ENCODE measurements at regions not wholly inside any gene's neighbourhood (a gene's known extent, or its start where the extent isn't known, plus 50 kb on each side); places are given as distances from the start of the nearest gene placed in this dataset.
"Not testable (repeated sequence)": the region's sequence is repeated elsewhere in the genome, so short reads cannot be mapped to it uniquely, and the experiment has no call there.

- DNase-seq (ENCODE audit: low read depth in 2 of 2): no peak
Measured at GRCh38 chrX:121169099-121170035, 122.0 kb downstream of the GLUD2 start.

- no peak for DNase-seq (ENCODE audit: low read depth in 2 of 2)
Measured at GRCh38 chrX:121172703-121173102, 125.3 kb downstream of the GLUD2 start.

- no peak for DNase-seq (ENCODE audit: low read depth in 2 of 2)
Measured at GRCh38 chrX:121179972-121180371, 132.6 kb downstream of the GLUD2 start.

- no peak for DNase-seq (ENCODE audit: low read depth in 2 of 2)
Measured at GRCh38 chrX:121191779-121192178, 144.4 kb downstream of the GLUD2 start.

GRCh38 chrX:121195719-121196118, 148.3 kb downstream of the GLUD2 start:
- DNase-seq (ENCODE audit: low read depth in 2 of 2): no peak

GRCh38 chrX:121196872-121197444, 149.5 kb downstream of the GLUD2 start:
- DNase-seq (ENCODE audit: low read depth in 2 of 2): not testable (repeated sequence)

GRCh38 chrX:121208563-121208962, 161.2 kb downstream of the GLUD2 start:
- no peak for DNase-seq (ENCODE audit: low read depth in 2 of 2)

GRCh38 chrX:121216641-121217374, 169.4 kb downstream of the GLUD2 start:
- DNase-seq (ENCODE audit: low read depth in 2 of 2): no peak

- no peak for DNase-seq (ENCODE audit: low read depth in 2 of 2)
Measured at GRCh38 chrX:121221322-121221977, 174.0 kb downstream of the GLUD2 start.

- DNase-seq (ENCODE audit: low read depth in 2 of 2): no peak
Measured at GRCh38 chrX:121227888-121228287, 180.5 kb downstream of the GLUD2 start.

- DNase-seq (ENCODE audit: low read depth in 2 of 2): no peak
Measured at GRCh38 chrX:121231566-121232358, 184.4 kb downstream of the GLUD2 start.

- no peak for DNase-seq (ENCODE audit: low read depth in 2 of 2)
Measured at GRCh38 chrX:121236040-121236439, 188.6 kb downstream of the GLUD2 start.

- DNase-seq (ENCODE audit: low read depth in 2 of 2): no peak
Measured at GRCh38 chrX:121238093-121238492, 190.7 kb downstream of the GLUD2 start.

- DNase-seq (ENCODE audit: low read depth in 2 of 2): no peak
Measured at GRCh38 chrX:121244511-121244910, 197.1 kb downstream of the GLUD2 start.

- no peak for DNase-seq (ENCODE audit: low read depth in 2 of 2)
Measured at GRCh38 chrX:121245763-121246162, 198.4 kb downstream of the GLUD2 start.

- no peak for DNase-seq (ENCODE audit: low read depth in 2 of 2)
Measured at GRCh38 chrX:121254336-121254735, 206.9 kb downstream of the GLUD2 start.

GRCh38 chrX:121256647-121257046, 209.2 kb downstream of the GLUD2 start:
- DNase-seq (ENCODE audit: low read depth in 2 of 2): no peak

- no peak for DNase-seq (ENCODE audit: low read depth in 2 of 2)
Measured at GRCh38 chrX:121258545-121258944, 211.1 kb downstream of the GLUD2 start.

GRCh38 chrX:121259170-121259569, 211.8 kb downstream of the GLUD2 start:
- DNase-seq (ENCODE audit: low read depth in 2 of 2): no peak

GRCh38 chrX:121260596-121261240, 213.3 kb downstream of the GLUD2 start:
- DNase-seq (ENCODE audit: low read depth in 2 of 2): no peak

- DNase-seq (ENCODE audit: low read depth in 2 of 2): no peak
Measured at GRCh38 chrX:121283921-121284320, 236.5 kb downstream of the GLUD2 start.
